NCI-H524 treated with DMSO at 0.1 percent for 48 hours (cell line): ENCODE measurements at regions not wholly inside any gene's neighbourhood (a gene's known extent, or its start where the extent isn't known, plus 50 kb on each side); places are given as distances from the start of the nearest gene placed in this dataset.
"Not testable (repeated sequence)": the region's sequence is repeated elsewhere in the genome, so short reads cannot be mapped to it uniquely, and the experiment has no call there.

Experiments
- DNase-seq: peaks from one replicate; lab custom pipeline; 2025; lab: John Stamatoyannopoulos, UW

DNA sequence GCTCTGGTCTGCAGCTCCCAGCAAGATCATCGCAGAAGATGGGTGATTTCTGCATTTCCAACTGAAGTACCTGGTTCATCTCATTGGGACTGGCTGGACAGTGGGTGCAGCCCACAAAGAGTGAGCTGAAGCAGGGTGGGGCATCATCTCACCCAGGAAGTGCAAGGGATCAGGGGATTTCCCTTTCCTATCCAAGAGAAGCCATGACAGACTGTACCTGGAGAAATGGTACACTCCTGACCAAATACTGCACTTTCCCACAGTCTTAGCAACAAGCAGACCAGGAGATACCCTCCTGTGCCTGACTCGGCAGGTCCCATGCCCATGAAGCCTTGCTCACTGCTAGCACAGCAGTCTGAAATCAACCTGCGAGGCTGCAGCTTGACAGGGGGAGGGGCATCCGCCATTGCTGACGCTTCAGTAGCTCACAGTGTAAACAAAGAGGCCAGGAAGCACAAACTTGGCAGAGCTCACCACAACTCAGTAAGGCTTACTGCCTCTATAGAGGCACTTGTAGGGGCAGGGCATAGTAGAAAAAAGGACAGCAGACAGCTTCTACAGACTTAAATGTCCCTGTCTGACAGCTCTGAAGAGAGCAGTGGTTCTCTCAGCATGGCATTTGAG, 60.5 kb downstream of the AREG start:
- DNase-seq, result not testable (repeated sequence)

DNA sequence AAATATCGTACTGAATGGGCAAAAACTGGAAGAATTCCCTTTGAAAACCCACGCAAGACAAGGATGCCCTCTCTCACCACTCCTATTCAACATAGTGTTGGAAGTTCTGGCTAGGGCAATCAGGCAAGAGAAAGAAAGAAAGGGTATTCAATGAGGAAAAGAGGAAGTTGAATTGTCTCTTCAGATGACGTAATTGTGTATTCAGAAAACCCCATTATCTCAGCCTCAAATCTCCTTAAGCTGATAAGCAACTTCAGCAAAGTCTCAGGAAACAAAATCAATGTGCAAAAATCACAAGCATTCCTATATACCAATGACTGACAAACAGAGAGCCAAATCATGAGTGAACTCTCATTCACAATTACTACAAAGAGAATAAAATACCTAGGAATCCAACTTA, 64.4 kb downstream of the AREG start:
- not testable (repeated sequence) for DNase-seq

DNA sequence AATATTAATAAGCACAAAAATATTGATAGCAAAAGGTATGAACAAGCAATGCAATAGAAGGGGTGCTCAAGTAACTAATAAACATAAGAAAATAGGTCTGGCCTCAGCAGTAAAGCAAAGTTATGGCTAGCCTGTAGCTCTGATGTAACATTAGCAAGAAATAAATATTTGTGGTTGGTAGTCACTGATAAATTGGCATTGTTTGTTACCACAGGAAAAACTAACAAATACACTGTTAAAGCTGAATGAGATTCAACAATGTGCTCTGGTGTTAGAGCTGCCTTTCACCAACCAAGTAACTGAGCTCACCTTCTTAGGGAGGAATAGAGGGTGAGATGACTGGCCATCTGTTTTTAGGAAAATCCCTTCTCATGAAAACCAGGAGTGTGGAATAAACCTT, 71.4 kb downstream of the AREG start:
- DNase-seq, result no peak

DNA sequence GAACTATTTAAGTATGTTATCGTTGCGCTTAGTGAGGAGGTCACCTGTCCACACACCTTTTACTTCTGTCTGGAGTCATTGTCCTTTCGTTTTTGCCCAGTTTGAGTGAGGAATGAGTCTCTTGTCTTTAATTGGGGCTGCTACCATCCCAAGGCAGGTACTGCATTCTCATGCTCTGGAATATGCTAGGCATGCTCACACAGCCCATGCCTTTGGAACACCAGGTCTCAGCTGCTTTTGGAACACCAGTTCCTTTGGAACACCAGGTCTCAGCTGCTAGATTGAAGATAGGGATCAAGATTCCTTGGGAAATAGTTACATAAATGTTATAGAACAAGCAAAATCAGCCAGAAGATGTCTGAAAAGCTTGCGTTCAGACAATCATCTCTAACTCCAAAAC, 73.1 kb downstream of the AREG start:
- DNase-seq, result no peak

DNA sequence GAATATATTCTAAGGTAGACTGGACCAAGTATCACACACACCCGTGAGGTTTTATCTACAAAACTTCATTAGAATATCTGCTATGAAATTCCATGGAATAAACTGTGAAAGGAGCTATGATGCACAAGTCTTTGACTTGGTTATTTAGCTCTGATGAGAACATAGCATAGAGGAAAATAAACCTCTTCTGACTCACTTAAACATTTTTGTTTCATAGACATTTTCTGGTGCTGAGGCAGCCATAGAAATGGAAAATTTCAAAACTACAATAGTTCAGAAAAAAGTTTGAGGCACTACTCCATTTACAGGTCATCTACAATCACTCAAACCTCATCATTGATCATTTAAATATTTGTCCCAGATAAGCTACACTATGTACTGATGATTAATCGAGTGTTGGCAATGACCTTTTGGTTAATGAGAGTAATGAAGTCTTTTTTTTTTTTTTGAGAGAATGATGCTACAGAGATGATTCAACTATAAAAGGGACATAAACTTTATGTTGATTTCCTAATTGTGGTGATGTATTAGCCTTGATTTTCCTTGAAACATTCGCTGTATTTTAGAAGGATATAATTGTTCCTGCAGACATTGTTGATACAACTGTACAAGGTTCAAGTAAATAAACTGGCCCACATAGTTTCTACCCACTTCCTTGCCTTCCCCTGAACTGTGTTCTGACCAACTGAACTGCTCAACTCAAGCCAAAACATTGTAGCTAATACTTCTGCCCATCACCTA, 77.5 kb downstream of the AREG start:
- no peak for DNase-seq

DNA sequence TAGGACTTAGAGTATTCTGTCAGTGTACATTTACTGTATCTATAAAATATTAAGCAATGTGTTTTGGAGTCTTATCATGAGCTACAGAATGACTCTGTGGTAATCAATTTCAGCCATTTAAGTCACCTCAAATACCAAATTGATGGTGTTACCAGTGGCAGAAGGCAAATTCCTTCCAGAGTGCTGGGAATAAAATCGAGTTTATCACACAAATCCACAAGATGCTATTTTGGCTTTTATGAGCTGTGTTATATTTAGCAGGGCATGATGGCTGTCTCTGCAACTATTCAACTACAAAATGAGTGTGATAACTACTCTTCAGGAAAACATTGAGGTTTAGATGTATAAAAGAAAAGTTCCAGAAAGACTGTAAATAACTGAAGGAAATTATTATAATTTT, 78.2 kb downstream of the AREG start:
- no peak for DNase-seq

DNA sequence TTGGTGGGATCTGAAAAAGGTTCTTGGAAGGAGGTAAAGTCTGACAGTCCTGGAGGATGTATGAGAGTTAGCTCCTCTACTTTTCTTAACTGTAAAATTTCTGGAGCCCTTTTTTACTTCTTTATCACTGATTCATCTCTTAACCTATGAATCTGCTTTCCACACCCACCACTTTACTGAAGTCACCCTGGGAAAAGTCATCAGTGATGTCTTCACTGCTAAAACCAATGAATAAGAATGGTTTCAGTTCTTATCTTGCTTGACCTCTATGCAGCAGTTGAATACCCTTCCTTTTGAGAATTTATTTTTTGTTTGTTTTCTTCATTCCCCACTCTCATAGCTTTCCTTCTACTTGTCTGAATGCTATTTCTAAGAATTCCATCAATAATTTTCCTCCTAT, 80.0 kb downstream of the AREG start:
- DNase-seq, result no peak

DNA sequence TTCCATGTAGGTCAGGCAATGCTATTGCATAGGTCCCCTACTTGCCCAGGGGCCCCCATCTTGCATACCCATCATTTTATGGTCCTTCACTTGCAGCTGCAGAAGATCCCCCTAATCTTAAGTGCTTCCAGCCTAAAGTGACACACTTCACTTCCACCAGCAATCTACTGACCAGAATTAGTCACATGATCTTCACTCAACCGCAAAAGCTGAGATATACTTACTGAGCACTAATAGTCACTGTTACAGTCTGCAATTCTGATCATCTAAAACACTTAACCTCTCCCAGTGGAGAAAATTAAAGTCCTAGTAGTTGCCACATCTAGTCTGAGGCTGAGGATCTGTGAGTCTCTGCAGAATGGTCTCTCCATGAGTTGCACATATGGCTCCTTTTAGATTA, 82.1 kb downstream of the AREG start:
- DNase-seq, result no peak

DNA sequence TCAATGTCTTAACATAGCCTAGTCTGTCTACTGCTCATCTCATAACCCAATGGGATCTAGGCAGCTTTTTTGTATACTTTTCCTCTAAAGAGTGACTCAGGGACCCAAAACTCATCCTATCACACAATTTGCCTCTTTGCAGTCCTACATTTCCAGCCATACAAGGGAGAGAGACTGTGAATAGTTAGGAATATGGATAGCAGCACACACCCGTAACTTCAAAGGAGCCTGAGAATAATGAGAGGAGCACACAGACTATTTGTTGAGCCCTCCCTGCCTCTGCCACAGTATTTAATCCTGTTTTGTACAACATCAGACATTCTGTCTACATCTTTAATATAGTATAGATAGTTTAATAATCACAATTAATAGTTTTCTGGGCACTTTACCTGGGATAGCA, 83.2 kb downstream of the AREG start:
- no peak for DNase-seq

DNA sequence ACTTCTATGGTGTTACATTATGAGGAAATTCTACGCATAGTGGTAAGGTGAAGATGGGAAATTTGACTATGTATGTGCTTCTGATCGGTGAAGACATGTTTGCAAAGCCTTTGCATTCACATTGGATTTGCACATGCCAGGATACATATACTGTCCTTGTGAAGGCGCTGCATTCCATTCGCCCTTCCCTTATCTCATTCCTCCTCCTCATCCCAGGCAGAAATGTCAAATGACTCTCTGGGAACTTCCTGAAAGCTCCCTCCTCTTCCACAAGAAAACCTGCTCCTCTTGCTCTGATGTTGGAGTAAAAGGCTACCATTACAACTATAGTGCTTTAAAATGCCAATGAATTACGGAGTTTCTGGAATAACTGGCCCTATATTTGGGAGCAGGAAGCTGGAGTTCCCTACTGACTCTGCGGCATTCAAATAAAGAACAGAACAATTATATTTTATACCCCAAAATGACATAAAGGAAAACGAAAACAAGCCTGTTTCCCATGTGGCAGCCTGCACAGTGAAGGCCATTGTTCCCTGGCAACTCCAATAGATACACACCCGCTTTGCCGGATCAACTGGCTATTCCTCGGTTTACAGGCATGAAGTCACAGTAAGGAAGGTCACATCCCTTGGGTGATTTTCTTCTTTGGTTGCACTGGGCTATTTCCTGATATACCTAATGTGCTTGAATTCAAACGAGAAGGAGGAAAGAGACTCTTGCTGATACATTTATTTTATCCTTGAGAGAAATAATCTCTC, 84.5 kb downstream of the AREG start:
- DNase-seq, result no peak

DNA sequence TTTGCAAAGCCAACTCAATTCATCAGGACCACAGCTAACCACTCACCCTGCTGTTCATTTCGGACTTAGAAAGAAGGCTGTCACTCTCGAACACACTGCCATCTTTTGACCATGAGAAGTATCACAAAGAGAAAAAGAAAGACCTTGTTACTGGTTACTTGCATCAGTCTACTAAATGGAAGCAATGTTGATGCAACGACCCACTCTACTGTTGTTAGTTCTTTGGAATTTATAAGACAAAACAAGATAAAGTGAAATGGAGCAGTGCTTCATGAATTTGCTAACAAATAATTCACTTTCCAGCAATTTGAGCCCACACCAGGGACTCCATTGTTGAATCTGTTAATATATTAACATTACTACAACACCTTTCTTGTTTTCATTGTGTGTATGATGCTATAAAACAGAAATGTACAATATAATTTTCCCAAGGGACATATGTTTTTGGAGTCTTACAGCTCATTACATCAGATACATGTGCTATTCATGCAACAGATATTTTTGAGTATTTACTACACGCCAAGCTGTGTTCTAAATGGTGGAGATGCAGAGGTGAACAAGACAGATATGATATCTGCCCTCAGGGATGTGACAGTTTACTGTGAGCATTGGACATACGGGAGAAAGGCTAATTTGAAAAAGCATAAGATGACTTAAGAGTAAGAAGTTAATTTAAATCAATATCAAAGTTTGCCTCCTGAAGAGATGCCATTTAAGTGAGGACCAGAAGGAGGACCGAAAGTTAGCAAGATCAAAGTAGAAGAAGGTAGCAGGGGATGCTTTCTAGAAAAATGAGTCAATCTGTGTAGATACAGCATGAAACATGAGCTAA, 87.2 kb downstream of the AREG start:
- no peak for DNase-seq

DNA sequence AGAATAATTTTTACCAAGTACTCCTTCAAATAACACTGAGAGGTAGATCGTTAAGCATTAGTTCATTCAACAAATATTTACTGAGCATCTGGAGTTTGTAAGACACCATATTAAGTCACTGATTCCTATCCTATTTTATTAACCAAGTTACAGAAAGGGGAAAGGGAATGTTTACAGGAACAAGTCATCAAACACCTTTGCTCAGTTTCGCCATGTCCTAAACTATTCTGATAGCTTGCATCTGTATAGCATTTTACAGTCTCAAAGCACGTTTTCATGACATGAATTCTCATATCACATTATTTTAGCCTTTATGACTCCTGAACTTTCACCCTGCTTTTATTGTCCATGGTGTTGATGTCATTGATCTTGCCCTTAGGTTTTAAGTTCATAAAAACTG, 89.2 kb downstream of the AREG start:
- DNase-seq, result no peak

DNA sequence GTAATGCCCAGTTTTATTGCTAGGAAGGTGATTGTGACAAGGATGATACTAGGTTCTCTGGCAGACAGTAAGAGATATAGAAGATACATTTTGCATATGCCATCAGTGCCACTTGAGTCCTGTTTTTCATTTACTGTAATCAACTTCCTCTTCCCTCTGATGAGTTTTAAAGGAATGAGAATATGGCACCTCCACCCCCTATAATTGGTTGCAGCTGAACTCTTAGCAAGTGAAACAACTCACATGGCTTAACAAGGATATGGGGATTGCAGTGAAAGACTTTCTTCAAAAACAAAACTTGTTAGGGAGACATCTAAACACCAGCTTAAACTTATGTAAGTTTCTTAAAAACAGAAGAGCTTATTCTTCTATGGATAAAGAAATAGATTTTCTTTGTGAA, 90.0 kb downstream of the AREG start:
- DNase-seq, result no peak

DNA sequence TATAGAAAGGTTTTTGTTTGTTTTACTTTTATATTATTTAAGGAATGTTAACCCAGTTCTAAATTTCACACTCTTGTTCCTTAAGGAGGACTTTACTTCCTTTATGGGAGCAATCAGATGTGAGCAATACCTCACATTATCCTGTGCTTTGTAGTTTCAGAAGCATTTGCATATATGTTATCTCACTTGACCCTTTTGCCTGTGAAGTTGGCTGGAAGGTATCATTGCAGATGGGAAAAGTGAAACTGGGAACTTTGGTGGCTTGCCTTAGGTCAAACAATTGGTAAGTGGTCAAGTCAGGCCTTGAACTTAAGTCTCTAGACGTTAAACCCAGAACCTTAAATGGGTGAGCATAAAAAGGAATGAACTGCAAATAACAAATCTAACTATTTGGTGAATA, 90.6 kb downstream of the AREG start:
- DNase-seq, result no peak

DNA sequence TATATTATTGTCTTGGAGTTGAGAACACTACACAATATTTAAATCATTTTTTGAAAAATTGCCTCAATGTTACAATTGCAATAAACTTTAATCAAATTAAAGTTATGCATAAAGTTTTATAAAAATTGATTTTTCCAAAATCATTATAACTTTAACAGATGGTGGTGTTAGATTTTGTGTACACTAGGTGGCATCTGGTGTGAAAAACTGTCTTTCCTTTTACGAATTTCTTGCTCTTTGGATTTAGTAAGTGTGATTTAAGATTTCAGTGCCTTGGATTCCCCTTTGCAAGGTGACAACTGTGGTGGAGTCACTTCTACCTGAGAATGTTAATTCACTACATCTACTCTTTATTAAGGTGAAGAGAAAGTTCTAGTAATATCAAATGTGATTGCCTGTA, 91.6 kb downstream of the AREG start:
- DNase-seq, result no peak

DNA sequence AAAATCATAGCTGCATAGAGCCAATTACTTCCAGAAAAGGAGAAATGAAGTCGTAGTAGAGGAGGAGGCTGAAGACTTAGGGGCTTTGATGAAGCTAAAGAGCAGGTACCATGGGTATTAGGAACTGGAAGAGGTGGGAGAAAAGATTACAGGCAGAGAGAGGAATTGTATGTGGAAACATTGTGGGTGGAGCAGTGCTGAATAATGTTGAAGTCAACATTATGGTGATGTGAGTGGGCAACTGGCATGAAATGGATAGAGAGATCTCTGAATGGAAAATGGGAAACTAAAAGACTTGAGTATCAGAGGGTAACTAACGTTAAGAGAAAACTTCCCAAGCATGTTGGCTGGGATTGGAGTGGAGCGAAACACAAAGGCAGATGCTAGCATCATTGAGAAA, 92.5 kb downstream of the AREG start:
- DNase-seq, result no peak

DNA sequence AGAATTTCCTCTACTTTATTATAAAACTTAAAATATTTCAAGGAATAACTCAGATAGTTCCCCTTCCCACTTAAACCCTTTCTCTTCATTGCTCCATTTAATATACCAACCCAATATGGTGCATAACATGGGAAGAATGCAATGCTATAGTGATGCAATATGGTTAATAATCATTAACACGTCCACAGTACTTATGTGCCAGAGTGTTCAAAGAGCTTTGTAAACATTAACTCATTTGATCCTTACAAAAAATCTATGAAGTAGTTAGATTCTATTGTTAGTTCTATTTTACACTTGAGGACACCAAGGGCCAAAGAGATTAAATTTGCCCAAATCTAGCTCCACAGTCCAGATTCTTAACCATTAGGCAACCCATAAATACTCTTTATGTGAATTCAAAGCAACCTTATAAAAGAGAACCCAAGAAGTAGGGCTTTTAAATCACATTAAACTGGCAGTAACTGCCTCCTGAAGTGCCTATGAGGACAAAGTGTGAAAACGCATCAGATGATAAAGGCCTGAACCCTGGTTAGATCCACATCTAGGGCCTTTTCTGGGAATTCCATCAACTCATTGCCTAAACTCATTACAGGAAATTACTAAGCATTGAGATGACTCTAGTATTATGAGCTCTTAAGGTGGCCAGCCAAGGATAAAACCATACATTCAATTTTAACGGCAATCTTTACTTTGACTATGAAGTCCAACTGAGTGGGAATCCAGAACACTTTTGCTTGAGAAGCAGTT, 94.3 kb downstream of the AREG start:
- DNase-seq, result no peak

DNA sequence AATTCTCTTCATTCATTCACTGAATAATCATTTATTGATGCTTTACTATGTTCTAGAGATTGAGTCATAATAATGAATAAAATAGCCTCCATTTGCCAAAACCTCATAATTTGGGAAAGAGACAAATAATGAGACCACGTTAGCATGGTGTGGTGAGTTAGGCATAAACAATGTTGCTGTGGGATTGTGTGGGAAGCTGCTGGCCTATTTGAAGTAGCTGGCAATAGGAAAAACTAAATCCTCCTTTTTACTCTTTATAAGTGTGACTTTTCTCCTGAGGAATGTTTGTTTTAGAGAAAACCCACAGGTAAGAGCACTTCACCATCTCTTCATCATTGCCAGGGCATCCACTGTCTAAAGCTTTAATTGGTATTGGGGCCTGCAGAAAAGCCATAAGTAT, 95.3 kb downstream of the AREG start:
- DNase-seq, result no peak

DNA sequence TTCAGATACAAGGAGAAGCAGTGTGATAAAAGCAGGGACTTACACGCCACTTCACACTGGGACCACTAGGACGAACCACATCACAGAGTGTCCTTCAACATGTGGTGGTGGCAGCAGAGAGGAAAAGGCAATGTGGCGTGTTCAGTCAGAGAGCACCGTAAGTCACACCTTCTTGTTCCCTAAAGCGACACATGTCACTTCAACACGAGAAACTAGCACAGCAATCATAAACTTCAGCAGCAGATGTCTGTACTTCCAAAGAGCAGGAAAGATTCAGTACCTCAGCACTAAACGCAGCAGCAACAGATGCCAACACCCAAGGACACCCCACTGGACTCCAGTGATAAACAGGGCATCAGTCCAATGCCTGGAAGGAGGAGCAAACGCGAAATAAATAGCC, 96.7 kb downstream of the AREG start:
- no peak for DNase-seq

DNA sequence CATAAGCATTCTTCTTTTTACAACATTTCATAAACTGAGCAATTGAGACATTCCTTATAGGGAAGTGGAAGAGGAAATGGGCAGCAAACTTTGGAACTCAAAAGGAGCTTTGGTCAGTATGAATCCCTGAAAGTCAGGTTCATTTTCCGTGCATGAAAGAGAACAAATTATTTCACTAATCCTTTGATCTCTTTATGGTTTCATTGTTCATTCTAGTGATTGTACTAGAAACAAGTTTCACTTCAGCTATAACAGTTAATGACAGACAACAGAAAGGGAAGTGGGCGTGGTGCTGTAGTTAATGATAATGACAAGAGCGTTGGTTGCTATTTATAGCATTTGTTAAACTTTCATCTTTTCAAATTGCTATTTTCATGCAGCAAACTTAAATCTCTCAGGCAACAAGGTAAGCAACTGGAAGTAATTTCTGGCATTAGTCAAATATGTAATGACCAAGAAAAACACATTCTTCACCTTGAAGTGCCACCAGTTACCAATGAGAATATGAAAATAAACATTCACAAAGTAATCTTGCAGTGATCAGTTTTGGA, 98.4 kb downstream of the AREG start:
- no peak for DNase-seq

DNA sequence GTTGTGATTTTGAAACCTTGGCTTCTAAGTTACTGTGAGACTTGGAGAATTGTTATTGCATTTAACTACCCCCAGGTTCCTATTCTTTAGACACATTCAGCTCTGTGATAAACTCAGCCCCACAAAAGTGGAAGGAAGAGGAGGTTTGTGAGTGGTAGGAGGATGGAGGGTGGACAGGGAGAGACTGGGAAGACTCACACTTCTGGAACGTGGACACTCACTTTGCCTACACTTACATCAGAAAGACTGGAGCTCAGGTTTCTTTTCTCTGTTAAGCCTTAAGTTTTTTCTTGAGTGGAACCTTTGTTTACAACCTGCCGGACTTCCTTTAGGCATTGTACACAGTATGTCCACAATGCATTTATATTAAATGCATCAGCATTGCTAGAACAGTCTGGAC, 99.0 kb downstream of the AREG start:
- DNase-seq, result no peak
